Transverse colon (tissue), 4 donors: ENCODE measurements at regions not wholly inside any gene's neighbourhood (a gene's known extent, or its start where the extent isn't known, plus 50 kb on each side); places are given as distances from the start of the nearest gene placed in this dataset.
"Not testable (repeated sequence)": the region's sequence is repeated elsewhere in the genome, so short reads cannot be mapped to it uniquely, and the experiment has no call there.

Experiments
- DNase-seq: peaks from one replicate; pipeline ENCODE4 v3.0.0-alpha.2; 2019
- H3K27ac ChIP-seq, 4 donors: fragments of 200-600 bp; sonication (generic); 2 replicates each; pipeline ENCODE4 v1.5.1; 2016 to 2018; ENCODE audit warnings: inconsistent platforms in 4 of 4
- H3K27me3 ChIP-seq: fragments of 200-600 bp; sonication (generic); 2 replicates; pipeline ENCODE4 v1.5.1; 2017; ENCODE audit warnings: inconsistent platforms
- H3K36me3 ChIP-seq, 4 donors: fragments of 200-600 bp; sonication (generic); 2 replicates each; pipeline ENCODE4 v1.5.1; 2017 to 2019; ENCODE audit warnings: inconsistent platforms in 4 of 4
- H3K4me1 ChIP-seq, 4 donors: fragments of 200-600 bp; sonication (generic); 2 replicates each; pipeline ENCODE4 v1.5.1; 2017 to 2020; ENCODE audit warnings: inconsistent platforms in 4 of 4
- H3K4me3 ChIP-seq, 4 donors: fragments of 200-600 bp; sonication (generic); 1 replicate in 1 of 4; 2 replicates in 3 of 4; pipeline versions ENCODE4 v1.5.1 to v1.6.1; 2017 to 2019; ENCODE audit warnings: inconsistent platforms in 4 of 4
- H3K9me3 ChIP-seq, 2 donors: fragments of 200-600 bp; sonication (generic); 2 replicates each; pipeline ENCODE4 v1.5.1; 2017 to 2019; ENCODE audit warnings: inconsistent platforms in 2 of 2
- EP300 ChIP-seq: sonication (generic); formaldehyde crosslinking; IDR thresholded peaks from one replicate; pipeline ENCODE4 v1.6.1; 2017; ENCODE audit warnings: antibody characterized with exemption, low read depth
- POLR2A ChIP-seq: fragments of 450-650 bp; IDR thresholded peaks from one replicate; pipeline ENCODE4 v1.6.1; 2016; ENCODE audit warnings: antibody characterized with exemption, mild to moderate bottlenecking, moderate library complexity
- POLR2AphosphoS5 ChIP-seq, 3 donors: sonication (generic); formaldehyde crosslinking; IDR thresholded peaks; one replicate each; pipeline ENCODE4 v1.6.1; 2016; ENCODE audit warnings: antibody characterized with exemption in 3 of 3
- WGBS, 2 donors: methylation state at CpG; one replicate each; pipeline ENCODE4 v1.1.5; 2018; ENCODE audit warnings: low coverage in 1 of 2; 5-methylcytosine and 5-hydroxymethylcytosine counted together
- in situ Hi-C, 4 donors: fragments of 200-750 bp; cut with MboI; loops; one replicate each; pipeline versions ENCODE4 v1.15.0 to v1.15.1; 2017; ENCODE audit warnings: low sequenced_read_pairs in 3 of 4, low pct_ligation_motif_present in 1 of 4, low pct_unique_long_range_greater_than_20kb in 1 of 4
- intact Hi-C: fragments of 100-400 bp; cut with DNase I; formaldehyde crosslinking; loops from one replicate; pipeline ENCODE4 v1.15.1; 2023; ENCODE audit warnings: low total_unique reads
- TF ChIP-seq, protein P1 (sequence below), 5 experiments: fragments of 200-600 bp in 3 of 5; fragments of 450-650 bp in 2 of 5; sonication (generic) in 3 of 5; IDR thresholded peaks; 1 replicate in 2 of 5; 2 replicates in 3 of 5; pipeline ENCODE4 v1.5.1; 2016 to 2017; ENCODE audit warnings: antibody characterized with exemption in 5 of 5, inconsistent platforms in 3 of 5, mild to moderate bottlenecking in 2 of 5, moderate library complexity in 1 of 5

DNA sequence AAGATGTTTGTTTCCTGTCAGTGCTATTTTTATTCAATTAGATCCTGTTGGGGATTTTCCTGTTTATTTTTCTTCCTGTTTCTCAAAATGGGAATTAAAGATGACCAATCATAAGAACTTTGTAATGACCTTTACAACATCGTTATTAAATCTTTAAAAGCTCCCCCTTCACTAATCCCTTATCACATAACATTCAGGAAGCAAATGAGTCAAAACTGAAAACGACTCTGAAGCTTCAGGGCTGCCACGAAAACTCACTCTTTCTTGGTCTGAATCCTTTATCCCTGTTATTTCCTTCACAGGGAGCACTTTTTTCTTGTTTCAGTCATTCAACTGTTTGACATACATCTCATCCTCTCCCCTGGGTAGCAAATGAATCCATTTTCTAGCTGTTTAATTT lies 75.8 kb upstream of the MB21D2 start:
- no peak overlapping the region for H3K4me3 ChIP-seq
- H3K9me3 ChIP-seq: no peaks in the 10 kb centered on the region
- DNase-seq: no peak
- peaks cover 0 to 5% (median 0%) of the 10 kb centered on the region in 4 donors for H3K4me1 ChIP-seq
- 34 to 60% methylated on average over 3 of the region's 3 CpGs for WGBS, 2 donors
- no peaks in the 10 kb centered on the region for H3K36me3 ChIP-seq
- no peak overlapping the region for H3K27ac ChIP-seq
- TF ChIP-seq POLR2A: no peak
- TF ChIP-seq, protein P1, sequence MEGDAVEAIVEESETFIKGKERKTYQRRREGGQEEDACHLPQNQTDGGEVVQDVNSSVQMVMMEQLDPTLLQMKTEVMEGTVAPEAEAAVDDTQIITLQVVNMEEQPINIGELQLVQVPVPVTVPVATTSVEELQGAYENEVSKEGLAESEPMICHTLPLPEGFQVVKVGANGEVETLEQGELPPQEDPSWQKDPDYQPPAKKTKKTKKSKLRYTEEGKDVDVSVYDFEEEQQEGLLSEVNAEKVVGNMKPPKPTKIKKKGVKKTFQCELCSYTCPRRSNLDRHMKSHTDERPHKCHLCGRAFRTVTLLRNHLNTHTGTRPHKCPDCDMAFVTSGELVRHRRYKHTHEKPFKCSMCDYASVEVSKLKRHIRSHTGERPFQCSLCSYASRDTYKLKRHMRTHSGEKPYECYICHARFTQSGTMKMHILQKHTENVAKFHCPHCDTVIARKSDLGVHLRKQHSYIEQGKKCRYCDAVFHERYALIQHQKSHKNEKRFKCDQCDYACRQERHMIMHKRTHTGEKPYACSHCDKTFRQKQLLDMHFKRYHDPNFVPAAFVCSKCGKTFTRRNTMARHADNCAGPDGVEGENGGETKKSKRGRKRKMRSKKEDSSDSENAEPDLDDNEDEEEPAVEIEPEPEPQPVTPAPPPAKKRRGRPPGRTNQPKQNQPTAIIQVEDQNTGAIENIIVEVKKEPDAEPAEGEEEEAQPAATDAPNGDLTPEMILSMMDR (IDR thresholded peaks at IDR 0.05): no peak
- no peak for TF ChIP-seq POLR2AphosphoS5 (IDR thresholded peaks at IDR 0.05)
- TF ChIP-seq EP300: no peak
- H3K27me3 ChIP-seq: no peaks in the 10 kb centered on the region
- intact Hi-C loops: no loop called here
- in situ Hi-C loops: no loop called here

- H3K4me1 ChIP-seq, intact Hi-C loops, H3K27me3 ChIP-seq, DNase-seq, H3K4me3 ChIP-seq, H3K36me3 ChIP-seq, H3K27ac ChIP-seq, H3K9me3 ChIP-seq, in situ Hi-C loops: not testable (repeated sequence)
- WGBS, 2 donors: 44 to 57% methylated on average over 5 of the region's 5 CpGs
Observed at GRCh38 chr3:193001113-193001512, 83.5 kb upstream of the MB21D2 start.

DNA sequence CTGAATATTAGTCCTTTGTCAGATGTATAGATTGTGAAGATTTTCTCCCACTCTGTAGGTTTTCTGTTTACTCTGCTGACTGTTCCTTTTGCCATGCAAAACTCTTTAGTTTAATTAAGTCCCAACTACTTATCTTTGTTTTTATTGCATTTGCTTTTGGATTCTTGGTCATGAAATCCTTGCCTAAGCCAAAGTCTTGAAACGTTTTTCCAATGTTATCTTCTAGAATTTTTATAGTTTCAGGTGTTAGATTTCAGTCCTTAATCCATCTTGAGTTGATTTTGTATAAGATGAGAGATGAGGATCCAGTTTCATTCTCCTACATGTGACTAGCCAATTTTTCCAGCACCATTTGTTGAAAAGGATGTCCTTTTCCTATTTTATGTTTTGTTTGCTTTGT lies 86.0 kb upstream of the MB21D2 start:
- H3K36me3 ChIP-seq, intact Hi-C loops, DNase-seq, in situ Hi-C loops, H3K9me3 ChIP-seq, H3K4me3 ChIP-seq, H3K4me1 ChIP-seq, H3K27ac ChIP-seq, H3K27me3 ChIP-seq: not testable (repeated sequence)
- 11 to 15% methylated on average over 1 of the region's 1 CpG for WGBS, 2 donors

DNA sequence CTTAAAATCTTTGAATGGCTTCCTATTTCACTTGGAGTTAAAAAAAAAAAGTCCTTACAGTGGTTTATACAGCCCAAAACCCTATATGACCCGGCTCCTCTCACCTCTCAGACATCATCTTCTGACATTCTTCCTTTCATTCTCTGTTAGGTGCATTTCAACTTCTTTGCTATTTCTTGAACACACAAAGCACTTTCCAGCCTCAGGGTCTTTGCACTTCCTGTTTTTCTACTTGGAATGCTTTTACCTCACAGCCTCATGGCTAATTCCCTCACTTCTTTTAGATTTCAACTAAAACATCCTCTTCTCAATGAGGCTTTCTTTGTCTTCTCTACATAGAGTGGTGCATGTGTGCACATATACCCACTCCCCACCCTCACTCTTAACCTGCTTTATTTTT lies 91.0 kb upstream of the MB21D2 start:
- H3K27me3 ChIP-seq: no peaks in the 10 kb centered on the region
- in situ Hi-C loops (no loop called here), intact Hi-C loops (no loop called here)
- no peak for DNase-seq
- no peaks in the 10 kb centered on the region for H3K4me1 ChIP-seq
- TF ChIP-seq EP300 (no peak), POLR2A (no peak), POLR2AphosphoS5 (IDR thresholded peaks at IDR 0.05) (no peak)
- TF ChIP-seq, protein P1 (IDR thresholded peaks at IDR 0.05): no peak
- H3K36me3 ChIP-seq: no peaks in the 10 kb centered on the region
- WGBS, 2 donors: 83 to 84% methylated on average over 1 of the region's 1 CpG
- H3K4me3 ChIP-seq: no peak overlapping the region
- H3K9me3 ChIP-seq: no peaks in the 10 kb centered on the region
- no peak overlapping the region for H3K27ac ChIP-seq

DNA sequence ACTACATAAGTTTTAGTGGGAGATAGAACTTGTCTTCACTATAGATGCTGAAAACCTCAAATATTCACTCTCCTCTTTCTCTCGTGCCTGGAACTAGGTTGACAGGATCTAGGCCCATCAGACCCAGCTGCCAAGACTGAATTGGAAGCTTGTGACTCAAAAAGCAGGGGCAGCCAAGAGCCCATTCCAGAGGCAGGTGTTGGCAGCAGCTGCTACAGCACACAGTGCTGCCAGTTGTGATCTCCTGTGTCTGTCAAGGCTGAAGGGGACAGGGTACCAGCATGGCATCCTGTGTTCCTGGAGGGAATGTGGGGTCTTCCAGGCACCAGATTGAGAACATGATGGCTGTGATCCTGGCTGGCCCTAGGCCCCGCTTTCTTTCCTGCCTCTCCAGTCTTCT lies 92.5 kb upstream of the MB21D2 start:
- no peaks in the 10 kb centered on the region for H3K9me3 ChIP-seq
- in situ Hi-C loops: no loop called here
- WGBS, 2 donors: 77% methylated on average over 2 of the region's 2 CpGs; no CpG with 5 or more reads in 1 of the 2 donors
- intact Hi-C loops: no loop called here
- TF ChIP-seq POLR2A: no peak
- H3K27ac ChIP-seq: no peak overlapping the region
- H3K36me3 ChIP-seq: no peaks in the 10 kb centered on the region
- H3K4me1 ChIP-seq: no peaks in the 10 kb centered on the region
- no peaks in the 10 kb centered on the region for H3K27me3 ChIP-seq
- no peak for DNase-seq
- no peak overlapping the region for H3K4me3 ChIP-seq

GRCh38 chr3:193011958-193012357 lies 94.3 kb upstream of the MB21D2 start:
- Histone ChIP-seq H3K27me3 (no peaks in the 10 kb centered on the region), H3K9me3 (no peaks in the 10 kb centered on the region), H3K4me1 (no peaks in the 10 kb centered on the region), H3K36me3 (no peaks in the 10 kb centered on the region), H3K27ac (no peak overlapping the region), H3K4me3 (no peak overlapping the region)
- WGBS, 2 donors: 90 to 91% methylated on average over 3 of the region's 3 CpGs
- TF ChIP-seq POLR2AphosphoS5 (IDR thresholded peaks at IDR 0.05) (no peak), EP300 (no peak), POLR2A (no peak)
- TF ChIP-seq, protein P1 (IDR thresholded peaks at IDR 0.05): no peak
- in situ Hi-C loops (no loop called here), intact Hi-C loops (no loop called here)
- no peak for DNase-seq
